ENCODE measurements at regions not wholly inside any gene's neighbourhood (a gene's known extent, or its start where the extent isn't known, plus 50 kb on each side); places are given as distances from the start of the nearest gene placed in this dataset.

DNA sequence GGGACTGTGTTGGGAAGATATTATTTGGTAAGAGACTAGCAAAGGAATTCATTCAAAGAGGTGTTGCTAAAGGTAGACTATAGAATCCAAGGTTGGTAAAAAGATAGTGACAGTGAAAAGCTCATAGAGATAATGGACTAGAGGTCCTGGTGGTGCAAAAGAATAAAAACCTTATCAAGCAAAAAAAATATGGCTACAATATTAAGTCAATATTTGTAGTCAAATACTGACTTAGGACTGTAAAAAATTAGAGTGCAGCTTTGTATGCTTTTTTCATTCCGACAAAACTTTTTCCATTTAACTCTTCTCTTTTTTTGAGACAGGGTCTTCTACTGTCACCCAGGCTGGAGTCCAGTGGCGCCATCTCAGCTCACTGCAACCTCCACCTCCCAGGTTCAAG, 444.0 kb upstream of the AGTR1 start:
- TF ChIP-seq, protein P1, sequence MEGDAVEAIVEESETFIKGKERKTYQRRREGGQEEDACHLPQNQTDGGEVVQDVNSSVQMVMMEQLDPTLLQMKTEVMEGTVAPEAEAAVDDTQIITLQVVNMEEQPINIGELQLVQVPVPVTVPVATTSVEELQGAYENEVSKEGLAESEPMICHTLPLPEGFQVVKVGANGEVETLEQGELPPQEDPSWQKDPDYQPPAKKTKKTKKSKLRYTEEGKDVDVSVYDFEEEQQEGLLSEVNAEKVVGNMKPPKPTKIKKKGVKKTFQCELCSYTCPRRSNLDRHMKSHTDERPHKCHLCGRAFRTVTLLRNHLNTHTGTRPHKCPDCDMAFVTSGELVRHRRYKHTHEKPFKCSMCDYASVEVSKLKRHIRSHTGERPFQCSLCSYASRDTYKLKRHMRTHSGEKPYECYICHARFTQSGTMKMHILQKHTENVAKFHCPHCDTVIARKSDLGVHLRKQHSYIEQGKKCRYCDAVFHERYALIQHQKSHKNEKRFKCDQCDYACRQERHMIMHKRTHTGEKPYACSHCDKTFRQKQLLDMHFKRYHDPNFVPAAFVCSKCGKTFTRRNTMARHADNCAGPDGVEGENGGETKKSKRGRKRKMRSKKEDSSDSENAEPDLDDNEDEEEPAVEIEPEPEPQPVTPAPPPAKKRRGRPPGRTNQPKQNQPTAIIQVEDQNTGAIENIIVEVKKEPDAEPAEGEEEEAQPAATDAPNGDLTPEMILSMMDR (IDR thresholded peaks at IDR 0.05) = no peak
- TF ChIP-seq POLR2A (IDR thresholded peaks at IDR 0.05) (no peak), POLR2AphosphoS5 (IDR thresholded peaks at IDR 0.05) (no peak)

Measured in breast epithelium (tissue), 3 donors.